HG03342 (cell line): ENCODE measurements at regions not wholly inside any gene's neighbourhood (a gene's known extent, or its start where the extent isn't known, plus 50 kb on each side); places are given as distances from the start of the nearest gene placed in this dataset.

Experiments
- ATAC-seq: cut with Tn5 transposase; IDR thresholded peaks from one replicate; pipeline ENCODE4 v1.9.1; 2021; ENCODE audit warnings: mild to moderate bottlenecking, moderate library complexity; ENCODE audit not compliant: unreplicated experiment

DNA sequence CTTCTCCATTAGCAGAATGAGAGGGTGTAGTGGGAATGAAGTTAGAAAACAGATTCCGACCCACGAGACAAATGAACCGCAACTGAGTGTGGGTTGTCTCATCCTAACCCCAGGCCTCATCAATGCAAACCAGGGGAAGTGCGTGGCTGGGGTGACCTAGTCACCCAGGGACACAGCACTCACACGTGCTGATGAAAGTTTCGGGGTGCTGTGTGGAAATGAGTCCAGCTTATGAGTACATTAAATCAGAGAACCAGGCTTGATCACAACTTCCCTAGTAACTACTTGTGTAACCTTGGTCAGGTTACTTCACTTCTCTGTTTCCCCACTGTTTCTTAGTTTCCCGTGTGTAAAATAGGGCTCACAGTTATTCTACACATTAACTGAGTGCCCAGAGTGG lies 95.4 kb upstream of the CDKN3 start:
- ATAC-seq = no peak

- no peak for ATAC-seq
These were observed 90.0 kb upstream of the CDKN3 start for GRCh38 chr14:54306806-54307205.

DNA sequence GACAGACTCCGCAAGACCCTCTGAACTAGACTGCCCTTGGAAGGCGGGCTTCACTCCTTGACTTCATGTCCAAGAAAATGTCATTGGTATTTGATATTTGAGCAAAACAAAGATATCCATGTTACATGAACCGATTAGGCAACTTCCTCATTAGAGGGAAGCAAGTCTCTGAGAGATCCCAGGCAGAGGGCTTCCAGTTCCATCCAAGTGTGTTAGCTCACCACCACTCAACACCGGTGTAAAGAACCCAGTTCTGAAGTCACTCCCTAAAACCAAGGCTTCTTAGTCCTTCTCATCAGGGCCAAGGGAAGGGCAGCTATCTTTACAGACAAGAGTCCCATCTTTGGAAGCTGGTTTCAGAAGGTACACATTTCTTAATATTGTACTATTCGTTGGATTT lies 87.2 kb upstream of the CDKN3 start:
- ATAC-seq = no peak

DNA sequence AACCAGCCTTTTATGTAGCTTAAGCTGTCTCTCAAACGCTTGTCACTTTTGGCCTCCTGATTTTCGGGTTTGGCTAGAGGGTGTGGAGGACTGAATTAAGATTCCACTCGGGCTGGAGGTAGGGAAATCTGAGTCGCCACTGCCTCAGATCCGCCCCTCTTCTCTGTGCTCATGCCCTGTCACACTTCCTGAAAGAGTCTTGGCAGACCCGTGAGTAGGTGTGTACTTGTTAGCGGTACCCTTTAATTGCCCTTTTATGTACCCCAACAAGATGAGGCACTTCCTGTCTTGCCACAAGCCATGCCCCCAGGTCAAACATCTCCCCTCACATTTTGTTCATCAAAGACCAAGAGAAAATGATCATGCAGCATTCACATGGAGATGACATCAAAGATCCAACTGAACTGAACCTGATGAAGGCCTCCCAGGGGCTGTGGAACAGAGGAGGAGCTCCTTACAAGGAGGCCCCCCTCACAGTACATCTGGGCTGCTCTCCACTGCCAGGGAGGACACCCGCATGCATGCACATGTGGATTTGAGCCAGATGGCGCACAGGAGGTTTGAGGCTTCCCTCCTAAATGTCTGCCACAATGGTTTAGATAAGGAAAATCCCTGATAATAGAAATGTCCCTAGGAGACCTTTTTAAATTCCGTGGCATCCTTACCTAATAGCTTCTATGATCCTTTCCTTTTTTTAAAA lies 86.5 kb upstream of the CDKN3 start:
- ATAC-seq = no peak

DNA sequence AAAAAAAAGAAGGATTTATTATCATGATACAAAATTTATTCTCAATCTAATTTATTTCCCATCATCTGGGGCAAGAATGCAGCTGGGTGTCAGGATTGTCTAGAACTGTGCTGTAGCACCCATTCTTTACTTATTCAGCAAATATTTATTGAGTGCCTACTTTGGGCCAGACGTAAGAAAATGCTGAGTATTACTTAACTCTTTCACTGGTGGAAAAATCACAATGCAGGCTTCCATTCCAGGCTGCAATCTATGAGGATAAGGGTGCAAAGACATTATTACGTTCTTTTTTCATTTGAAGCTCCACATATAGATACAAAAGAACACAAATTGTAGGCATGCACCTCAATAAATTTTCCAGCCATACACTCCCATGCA lies 86.0 kb upstream of the CDKN3 start:
- ATAC-seq = no peak

DNA sequence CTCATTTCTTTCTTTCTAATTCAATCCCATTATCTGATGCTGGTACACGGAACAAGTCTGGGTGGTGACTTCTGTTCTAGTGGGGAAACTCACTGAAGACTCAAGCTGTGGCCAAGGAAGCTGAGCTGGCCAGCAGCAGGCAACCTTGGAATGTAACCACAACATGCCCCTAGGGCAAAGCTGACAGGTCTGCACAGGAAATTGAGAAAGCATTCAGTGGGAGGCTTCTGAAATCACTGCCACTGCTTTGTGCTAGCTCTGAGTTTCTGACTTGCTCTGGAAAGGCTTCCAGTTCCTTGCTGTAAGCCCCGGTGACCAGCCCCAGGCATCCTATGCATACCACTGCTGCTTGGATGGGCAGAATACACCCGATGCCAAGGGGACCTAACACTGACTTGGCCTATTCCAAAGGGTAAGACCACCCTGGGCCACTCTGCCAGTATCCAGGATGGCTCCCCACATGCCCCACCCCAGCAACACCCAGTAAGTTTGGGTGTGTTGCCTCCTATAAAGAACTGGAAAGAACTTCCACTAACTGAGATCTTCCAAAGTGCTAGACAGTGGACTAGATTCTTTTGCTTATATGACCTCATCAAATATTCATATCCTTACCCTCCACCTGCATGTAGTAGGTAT lies 84.5 kb upstream of the CDKN3 start:
- no peak for ATAC-seq

DNA sequence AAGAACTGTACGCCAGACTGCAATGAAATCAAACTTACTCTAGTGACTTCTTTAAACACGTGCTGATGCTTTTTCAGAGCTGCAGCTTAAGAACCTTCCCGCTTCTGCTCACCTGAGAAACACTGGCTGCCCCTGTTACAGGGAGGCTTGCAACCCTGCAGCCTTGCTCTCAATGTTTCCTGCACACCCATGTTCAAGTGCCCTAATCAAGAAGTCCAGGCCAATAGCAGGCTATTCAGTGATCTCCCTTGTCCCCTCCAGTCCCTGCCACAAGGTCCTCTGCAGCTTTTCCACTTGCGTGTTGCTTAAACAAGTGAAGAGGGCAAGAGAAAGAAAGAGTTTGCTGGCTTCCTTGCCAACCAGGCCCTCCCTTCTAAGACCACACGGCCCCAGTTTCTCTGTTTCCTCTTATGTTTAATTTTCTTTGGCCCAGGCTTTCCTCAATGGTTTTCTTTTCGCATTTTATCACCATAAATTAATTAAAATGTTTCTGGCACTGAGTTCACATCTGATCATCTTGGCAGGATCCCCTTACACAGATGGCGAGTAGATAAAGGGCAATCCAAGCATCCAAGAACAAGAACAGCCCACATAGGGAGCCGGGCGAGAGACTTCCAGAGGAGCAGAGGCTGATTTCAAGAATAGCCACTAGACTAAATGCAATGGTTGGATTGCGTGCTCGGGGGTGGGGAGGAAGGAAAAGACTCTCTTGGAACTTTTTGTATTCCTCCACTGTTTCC lies 82.3 kb upstream of the CDKN3 start:
- no peak for ATAC-seq

GRCh38 chr14:54316652-54317051 lies 80.2 kb upstream of the CDKN3 start:
- no peak for ATAC-seq

GRCh38 chr14:54317391-54317790 lies 79.4 kb upstream of the CDKN3 start:
- ATAC-seq = no peak

DNA sequence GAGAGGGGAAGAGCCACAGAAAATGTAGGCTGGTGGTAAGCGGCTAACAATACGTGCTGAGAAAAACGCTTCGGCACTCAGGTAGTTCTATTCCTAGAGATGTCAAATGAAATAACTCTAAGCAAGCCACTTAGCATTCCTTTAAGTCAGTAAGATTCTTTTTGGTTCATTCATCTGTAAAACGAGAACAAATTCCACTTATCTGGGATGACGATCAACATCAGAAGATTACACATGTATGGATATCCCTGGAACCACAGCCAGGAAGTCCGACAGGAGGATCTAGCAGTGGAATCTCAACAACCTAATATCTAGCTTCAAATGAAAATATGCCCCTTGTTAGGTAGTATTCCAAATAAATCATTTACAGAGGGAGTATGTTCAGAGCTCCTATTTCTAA lies 74.6 kb upstream of the CDKN3 start:
- no peak for ATAC-seq

DNA sequence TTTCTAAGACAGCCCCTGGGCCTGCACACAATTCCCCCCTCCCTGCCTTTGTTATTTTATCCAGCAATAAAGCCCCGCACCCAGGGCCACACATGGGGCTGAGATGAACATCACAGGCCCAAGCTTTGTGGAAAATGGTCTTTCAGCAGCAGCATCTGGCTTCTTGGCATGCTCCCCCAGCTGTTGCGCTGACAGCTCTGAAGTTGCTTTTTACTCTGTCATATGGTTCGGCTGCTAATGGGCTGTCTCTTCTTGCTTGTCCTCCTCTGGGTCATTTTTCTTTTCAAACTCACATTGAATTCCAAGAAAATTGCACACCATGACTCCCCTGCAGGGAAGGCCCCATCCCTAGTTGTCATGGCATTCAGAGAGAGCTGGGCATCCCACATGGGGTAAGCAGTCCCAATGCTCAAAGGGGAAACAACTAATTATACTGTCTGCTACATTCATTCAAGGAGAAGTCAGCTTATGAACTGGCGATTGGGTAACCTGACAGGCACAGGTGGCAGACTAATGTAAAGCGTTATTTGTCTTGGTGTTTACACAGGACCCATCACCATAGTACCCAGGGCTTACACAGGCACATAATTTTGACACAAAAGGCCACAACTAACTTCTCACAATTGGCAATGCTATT lies 74.0 kb upstream of the CDKN3 start:
- ATAC-seq = no peak

GRCh38 chr14:54325766-54326165 lies 71.0 kb upstream of the CDKN3 start:
- no peak for ATAC-seq

DNA sequence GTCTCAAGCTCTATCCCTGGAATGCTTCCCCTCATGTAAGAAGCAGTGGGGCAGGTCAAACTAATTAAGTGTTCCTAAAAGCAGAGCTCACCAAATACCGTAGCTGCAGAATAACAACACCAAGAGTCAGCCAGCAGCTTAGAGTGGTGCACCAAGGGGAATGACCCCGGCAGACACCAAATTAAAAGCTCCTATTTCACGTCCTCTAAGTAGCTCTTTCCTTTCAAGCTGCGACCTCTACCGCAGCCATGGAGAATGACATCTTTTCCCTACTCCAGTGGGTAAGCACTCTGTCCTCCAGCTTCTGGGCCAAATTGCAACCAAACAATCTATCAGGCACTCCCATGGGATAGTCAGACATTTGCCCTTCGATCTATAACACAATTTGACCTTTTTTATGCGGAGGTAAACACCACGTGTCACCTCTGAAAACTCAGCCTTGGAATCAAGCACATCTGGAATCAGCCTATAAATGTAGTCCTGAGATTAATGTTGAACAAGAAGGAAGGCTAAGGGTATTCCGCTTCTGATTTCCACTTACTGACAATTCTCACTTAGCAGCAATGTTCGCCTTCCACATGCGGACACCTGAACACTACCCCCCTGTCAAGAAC lies 67.6 kb upstream of the CDKN3 start:
- no peak for ATAC-seq

- ATAC-seq = no peak
These were observed 65.9 kb upstream of the CDKN3 start for GRCh38 chr14:54330876-54331275.

- no peak for ATAC-seq
These were observed 65.3 kb upstream of the CDKN3 start for GRCh38 chr14:54331516-54331915.

- no peak for ATAC-seq
These were observed 64.3 kb upstream of the CDKN3 start for GRCh38 chr14:54332490-54332889.

DNA sequence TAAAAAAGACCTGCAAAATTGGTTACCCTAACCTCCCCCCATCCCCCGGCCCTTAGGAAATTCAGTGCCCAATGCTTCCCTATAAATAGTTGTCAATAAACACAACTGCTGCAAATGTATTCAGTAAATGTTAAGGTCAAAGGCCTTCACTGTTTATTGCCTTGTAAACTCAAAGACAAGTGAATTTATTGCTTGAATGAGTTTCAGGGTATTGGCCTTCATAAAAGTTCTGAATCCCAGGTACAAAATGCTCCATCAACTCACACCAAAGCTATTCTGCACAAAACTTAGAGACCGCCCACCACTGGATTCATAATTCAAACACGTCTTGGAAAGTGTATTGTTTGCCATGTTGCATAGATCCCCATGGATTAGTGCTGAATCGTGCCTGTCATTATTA lies 63.3 kb upstream of the CDKN3 start:
- no peak for ATAC-seq

DNA sequence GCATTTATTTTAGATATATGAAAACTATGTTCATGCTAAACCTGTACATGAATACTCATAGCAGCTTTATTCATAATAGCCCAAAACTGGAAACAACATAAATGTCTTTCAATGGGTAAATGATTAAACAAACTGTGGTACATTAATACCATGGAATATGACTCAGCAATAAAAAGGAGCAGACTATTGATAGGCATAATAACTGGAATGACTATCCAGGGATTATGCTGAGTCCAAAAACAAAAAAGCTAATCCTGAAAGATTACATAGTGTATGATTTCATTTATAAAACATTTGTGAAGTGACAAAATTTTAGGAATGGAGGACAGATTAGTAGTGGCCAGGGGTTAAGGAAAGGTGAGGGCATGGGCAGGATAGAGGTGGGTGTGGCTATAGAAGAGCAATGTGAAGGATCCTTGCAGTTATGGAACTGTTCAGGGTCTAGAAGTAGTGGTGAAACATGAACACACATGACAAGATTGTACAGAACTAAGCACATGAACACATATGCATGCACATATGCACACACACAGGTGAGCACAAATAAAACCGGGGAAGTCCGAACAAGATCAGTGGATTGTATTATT lies 61.1 kb upstream of the CDKN3 start:
- no peak for ATAC-seq

- ATAC-seq = no peak
These were observed 59.5 kb upstream of the CDKN3 start for GRCh38 chr14:54337314-54337713.

- no peak for ATAC-seq
These were observed 58.0 kb upstream of the CDKN3 start for GRCh38 chr14:54338696-54339317.

GRCh38 chr14:54339771-54340170 lies 57.0 kb upstream of the CDKN3 start:
- no peak for ATAC-seq
